ENCODE measurements at regions not wholly inside any gene's neighbourhood (a gene's known extent, or its start where the extent isn't known, plus 50 kb on each side); places are given as distances from the start of the nearest gene placed in this dataset.

DNA sequence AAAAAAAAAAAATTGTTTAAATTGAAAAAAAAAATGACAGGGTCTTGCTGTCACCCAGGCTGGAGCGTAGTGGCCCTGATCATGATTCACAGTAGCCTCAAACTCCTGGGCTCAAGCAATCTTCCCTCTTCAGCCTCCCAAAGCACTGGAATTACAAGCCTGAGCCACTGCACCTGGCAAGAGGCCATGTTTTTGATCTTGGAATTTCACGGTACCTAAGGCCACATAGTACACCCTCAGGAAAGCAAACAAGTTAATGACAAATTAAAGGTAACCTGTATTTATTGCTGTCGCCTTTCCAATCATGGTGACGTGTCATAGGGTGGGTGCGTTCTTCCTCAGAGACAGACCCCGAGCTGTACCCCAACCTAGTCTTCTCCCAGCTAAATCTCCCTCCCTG is 79.2 kb downstream of the LINC00237 start:
- no TSS peak for BruUV-seq (replicated peaks)
- no peak overlapping the region for H3K4me3 ChIP-seq (ENCODE audit: low read depth, low read length)
- H3K4me1 Mint-ChIP-seq (ENCODE audit: low read depth, unreplicated experiment) = peaks cover 14% of the 10 kb centered on the region
- no peaks in the 10 kb centered on the region for H3K9me3 ChIP-seq
- H3K27me3 Mint-ChIP-seq (ENCODE audit: insufficient read depth, unreplicated experiment) = no peaks in the 10 kb centered on the region
- TF ChIP-seq, protein P1, sequence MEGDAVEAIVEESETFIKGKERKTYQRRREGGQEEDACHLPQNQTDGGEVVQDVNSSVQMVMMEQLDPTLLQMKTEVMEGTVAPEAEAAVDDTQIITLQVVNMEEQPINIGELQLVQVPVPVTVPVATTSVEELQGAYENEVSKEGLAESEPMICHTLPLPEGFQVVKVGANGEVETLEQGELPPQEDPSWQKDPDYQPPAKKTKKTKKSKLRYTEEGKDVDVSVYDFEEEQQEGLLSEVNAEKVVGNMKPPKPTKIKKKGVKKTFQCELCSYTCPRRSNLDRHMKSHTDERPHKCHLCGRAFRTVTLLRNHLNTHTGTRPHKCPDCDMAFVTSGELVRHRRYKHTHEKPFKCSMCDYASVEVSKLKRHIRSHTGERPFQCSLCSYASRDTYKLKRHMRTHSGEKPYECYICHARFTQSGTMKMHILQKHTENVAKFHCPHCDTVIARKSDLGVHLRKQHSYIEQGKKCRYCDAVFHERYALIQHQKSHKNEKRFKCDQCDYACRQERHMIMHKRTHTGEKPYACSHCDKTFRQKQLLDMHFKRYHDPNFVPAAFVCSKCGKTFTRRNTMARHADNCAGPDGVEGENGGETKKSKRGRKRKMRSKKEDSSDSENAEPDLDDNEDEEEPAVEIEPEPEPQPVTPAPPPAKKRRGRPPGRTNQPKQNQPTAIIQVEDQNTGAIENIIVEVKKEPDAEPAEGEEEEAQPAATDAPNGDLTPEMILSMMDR (IDR thresholded peaks at IDR 0.05; ENCODE audit: insufficient read depth in 1 of 2, low read depth in 1 of 2, low read length in 1 of 2, severe bottlenecking in 1 of 2, unreplicated experiment in 1 of 2) = no peak
- H3K27me3 ChIP-seq (replicated peaks; ENCODE audit: control insufficient read depth, insufficient read depth, low read length) = no peaks in the 10 kb centered on the region
- H3K36me3 Mint-ChIP-seq (ENCODE audit: insufficient read depth, unreplicated experiment) = no peaks in the 10 kb centered on the region
- intact Hi-C loops (cut with micrococcal nuclease; ENCODE audit: unreplicated experiment) = loop anchor here (2.0 kb wide), 1 partner anchor 74 kb away; no protein-coding TSS in a partner anchor
- POLR2A ChIA-PET = no interaction called here
- H3K27ac Mint-ChIP-seq (ENCODE audit: unreplicated experiment) = no peak overlapping the region
- no peak overlapping the region for H3K4me3 Mint-ChIP-seq (ENCODE audit: unreplicated experiment)
- H3K4me1 ChIP-seq = no peaks in the 10 kb centered on the region
- CTCF ChIA-PET = no interaction called here
- H3K36me3 ChIP-seq (ENCODE audit: control insufficient read depth, insufficient read depth, low read length) = no peaks in the 10 kb centered on the region
- no peak for DNase-seq
- no peaks in the 10 kb centered on the region for H3K9me3 Mint-ChIP-seq (ENCODE audit: unreplicated experiment)

DNA sequence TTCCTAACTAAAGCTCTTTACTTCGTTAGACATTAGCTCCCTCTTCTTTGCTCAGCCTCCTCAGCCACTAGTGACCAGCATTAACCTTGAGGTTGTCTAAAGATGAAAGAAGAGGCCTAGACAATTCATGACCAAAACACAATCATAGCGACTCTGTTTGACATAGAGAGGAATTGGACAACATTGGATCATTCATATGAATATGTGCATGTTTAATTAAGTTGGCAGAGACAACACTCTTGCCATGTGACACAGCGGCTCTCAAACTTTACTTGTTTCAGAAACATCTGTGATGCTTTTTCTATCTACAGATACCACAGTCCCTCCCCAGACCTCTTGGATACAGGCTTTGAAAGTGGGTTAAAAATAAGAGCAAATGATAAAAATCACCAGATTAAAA is 81.7 kb downstream of the LINC00237 start:
- H3K27ac Mint-ChIP-seq (ENCODE audit: unreplicated experiment) = no peak overlapping the region
- TF ChIP-seq, protein P1 (IDR thresholded peaks at IDR 0.05; ENCODE audit: insufficient read depth in 1 of 2, low read depth in 1 of 2, low read length in 1 of 2, severe bottlenecking in 1 of 2, unreplicated experiment in 1 of 2) = no peak
- no peaks in the 10 kb centered on the region for H3K9me3 ChIP-seq
- no peaks in the 10 kb centered on the region for H3K27me3 Mint-ChIP-seq (ENCODE audit: insufficient read depth, unreplicated experiment)
- no peak overlapping the region for H3K4me3 Mint-ChIP-seq (ENCODE audit: unreplicated experiment)
- H3K9me3 Mint-ChIP-seq (ENCODE audit: unreplicated experiment) = peaks cover 2% of the 10 kb centered on the region
- no TSS peak for BruUV-seq (replicated peaks)
- H3K4me1 ChIP-seq = peaks cover 6% of the 10 kb centered on the region; the same call in 1 of the 2 replicates
- DNase-seq = no peak
- no peak overlapping the region for H3K4me3 ChIP-seq (ENCODE audit: low read depth, low read length)
- intact Hi-C loops (cut with micrococcal nuclease; ENCODE audit: unreplicated experiment) = no loop called here
- ChIA-PET POLR2A (no interaction called here), CTCF (no interaction called here)
- no peaks in the 10 kb centered on the region for H3K27me3 ChIP-seq (replicated peaks; ENCODE audit: control insufficient read depth, insufficient read depth, low read length)
- peaks cover 19% of the 10 kb centered on the region for H3K4me1 Mint-ChIP-seq (ENCODE audit: low read depth, unreplicated experiment)
- no peaks in the 10 kb centered on the region for H3K36me3 Mint-ChIP-seq (ENCODE audit: insufficient read depth, unreplicated experiment)
- H3K36me3 ChIP-seq (ENCODE audit: control insufficient read depth, insufficient read depth, low read length) = no peaks in the 10 kb centered on the region

DNA sequence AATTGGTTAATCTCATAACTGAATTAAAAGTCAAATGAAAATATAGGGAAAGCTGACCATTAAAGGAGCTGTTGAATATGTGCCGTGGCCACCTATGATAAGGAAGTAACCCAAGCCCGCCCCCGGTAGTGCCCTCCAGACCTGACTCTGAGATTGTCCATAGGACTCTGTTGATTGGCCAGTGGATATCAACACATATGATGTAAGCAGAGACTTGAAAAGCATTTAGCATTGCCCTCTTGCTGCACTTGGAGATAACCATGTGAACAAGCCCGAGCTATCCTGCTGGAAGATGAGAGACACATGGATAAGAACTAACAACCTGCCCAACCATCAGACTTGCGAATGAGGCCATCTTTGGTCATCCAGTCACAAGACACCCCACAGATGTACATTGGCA is 83.2 kb downstream of the LINC00237 start:
- ChIA-PET CTCF (no interaction called here), POLR2A (no interaction called here)
- Mint-ChIP-seq H3K36me3 (ENCODE audit: insufficient read depth, unreplicated experiment) (peaks cover 1% of the 10 kb centered on the region), H3K4me1 (ENCODE audit: low read depth, unreplicated experiment) (peaks cover 26% of the 10 kb centered on the region), H3K4me3 (ENCODE audit: unreplicated experiment) (no peak overlapping the region), H3K9me3 (ENCODE audit: unreplicated experiment) (peaks cover 9% of the 10 kb centered on the region), H3K27ac (ENCODE audit: unreplicated experiment) (no peak overlapping the region), H3K27me3 (ENCODE audit: insufficient read depth, unreplicated experiment) (no peaks in the 10 kb centered on the region)
- intact Hi-C loops (cut with micrococcal nuclease; ENCODE audit: unreplicated experiment) = no loop called here
- Histone ChIP-seq H3K9me3 (no peaks in the 10 kb centered on the region), H3K4me1 (peaks cover 11% of the 10 kb centered on the region; the same call in 1 of the 2 replicates), H3K27me3 (replicated peaks; ENCODE audit: control insufficient read depth, insufficient read depth, low read length) (no peaks in the 10 kb centered on the region), H3K36me3 (ENCODE audit: control insufficient read depth, insufficient read depth, low read length) (no peaks in the 10 kb centered on the region), H3K4me3 (ENCODE audit: low read depth, low read length) (no peak overlapping the region)
- TF ChIP-seq, protein P1 (IDR thresholded peaks at IDR 0.05; ENCODE audit: insufficient read depth in 1 of 2, low read depth in 1 of 2, low read length in 1 of 2, severe bottlenecking in 1 of 2, unreplicated experiment in 1 of 2) = no peak
- no TSS peak for BruUV-seq (replicated peaks)
- DNase-seq = no peak
